ENCODE measurements at regions not wholly inside any gene's neighbourhood (a gene's known extent, or its start where the extent isn't known, plus 50 kb on each side); places are given as distances from the start of the nearest gene placed in this dataset.
A peak's percentile ranks its signal among the peaks of the same experiment; 100 is the strongest.
"Not testable (repeated sequence)": the region's sequence is repeated elsewhere in the genome, so short reads cannot be mapped to it uniquely, and the experiment has no call there.

- no peak for DNase-seq
Measured at GRCh38 chr17:83159204-83160049, 80.0 kb downstream of the METRNL start.

- DNase-seq = no peak
Measured at GRCh38 chr17:83160443-83161297, 81.3 kb downstream of the METRNL start.

- DNase-seq = peak; percentile 76 to 89 (median 78)
Measured at GRCh38 chr17:83161298-83162034, 82.1 kb downstream of the METRNL start.

GRCh38 chr17:83162035-83162745, 82.8 kb downstream of the METRNL start:
- no peak for DNase-seq

GRCh38 chr17:83164490-83164889, 85.1 kb downstream of the METRNL start:
- peak; percentile 40 to 68 (median 45) for DNase-seq

- DNase-seq = no peak
Measured at GRCh38 chr17:83170571-83171260, 91.3 kb downstream of the METRNL start.

GRCh38 chr17:83171661-83172060, 92.3 kb downstream of the METRNL start:
- DNase-seq = no peak

- DNase-seq = not testable (repeated sequence)
Measured at GRCh38 chr17:83172099-83172498, 92.7 kb downstream of the METRNL start.

GRCh38 chr17:83172646-83173045, 93.2 kb downstream of the METRNL start:
- not testable (repeated sequence) for DNase-seq

GRCh38 chr17:83173180-83173913, 93.9 kb downstream of the METRNL start:
- not testable (repeated sequence) for DNase-seq

GRCh38 chr17:83173914-83174361, 94.5 kb downstream of the METRNL start:
- DNase-seq = no peak

GRCh38 chr17:83174362-83175118, 95.1 kb downstream of the METRNL start:
- DNase-seq = peak in 2 of 3 donors; percentile 59 to 88

- DNase-seq = peak in 1 of 3 donors; percentile 62
Measured at GRCh38 chr17:83175119-83175821, 95.9 kb downstream of the METRNL start.

- DNase-seq = no peak
Measured at GRCh38 chr17:83175822-83176622, 96.6 kb downstream of the METRNL start.

GRCh38 chr17:83176623-83177583, 97.5 kb downstream of the METRNL start:
- no peak for DNase-seq

All from muscle of back (tissue), 3 donors.